Transverse colon (tissue), 3 donors: ENCODE measurements at regions not wholly inside any gene's neighbourhood (a gene's known extent, or its start where the extent isn't known, plus 50 kb on each side); places are given as distances from the start of the nearest gene placed in this dataset.

Experiments used
- EP300 ChIP-seq: sonication (generic); formaldehyde crosslinking; IDR thresholded peaks from one replicate; pipeline ENCODE4 v1.6.1; 2017; ENCODE audit warnings: antibody characterized with exemption, low read depth
- POLR2A ChIP-seq: fragments of 450-650 bp; IDR thresholded peaks from one replicate; pipeline ENCODE4 v1.6.1; 2016; ENCODE audit warnings: antibody characterized with exemption, mild to moderate bottlenecking, moderate library complexity
- TF ChIP-seq, protein P1 (sequence below), 5 experiments: fragments of 200-600 bp in 3 of 5; fragments of 450-650 bp in 2 of 5; sonication (generic) in 3 of 5; IDR thresholded peaks; 1 replicate in 2 of 5; 2 replicates in 3 of 5; pipeline ENCODE4 v1.5.1; 2016 to 2017; ENCODE audit warnings: antibody characterized with exemption in 5 of 5, inconsistent platforms in 3 of 5, mild to moderate bottlenecking in 2 of 5, moderate library complexity in 1 of 5

DNA sequence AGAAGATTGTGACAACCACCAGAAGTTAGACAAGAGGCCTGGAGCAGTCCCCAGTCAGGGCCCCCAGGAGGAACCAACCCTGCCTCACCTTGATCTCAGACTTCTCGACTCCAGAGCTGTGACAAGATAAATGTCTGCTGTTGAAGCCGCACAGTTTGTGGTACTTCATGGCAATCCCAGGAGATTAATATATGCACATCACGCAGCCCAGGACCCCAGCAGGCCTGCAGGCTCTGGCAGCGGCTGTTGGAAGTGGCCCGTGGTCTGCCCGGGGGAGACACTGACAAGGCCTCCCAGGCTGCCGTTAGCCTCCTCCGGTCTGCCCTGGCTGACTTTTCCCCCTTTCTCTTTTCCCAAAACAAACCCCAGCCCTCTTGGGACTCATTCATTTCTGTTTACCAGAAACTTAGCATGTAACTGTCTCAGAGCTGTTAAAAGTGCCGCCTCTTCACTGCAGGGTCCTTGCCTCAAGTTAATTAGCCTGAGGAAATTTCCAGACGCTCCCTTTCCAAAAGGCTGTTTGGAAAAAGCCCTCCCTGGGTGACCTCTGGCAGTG, 183.5 kb upstream of the LYSMD4 start:
- TF ChIP-seq, protein P1, sequence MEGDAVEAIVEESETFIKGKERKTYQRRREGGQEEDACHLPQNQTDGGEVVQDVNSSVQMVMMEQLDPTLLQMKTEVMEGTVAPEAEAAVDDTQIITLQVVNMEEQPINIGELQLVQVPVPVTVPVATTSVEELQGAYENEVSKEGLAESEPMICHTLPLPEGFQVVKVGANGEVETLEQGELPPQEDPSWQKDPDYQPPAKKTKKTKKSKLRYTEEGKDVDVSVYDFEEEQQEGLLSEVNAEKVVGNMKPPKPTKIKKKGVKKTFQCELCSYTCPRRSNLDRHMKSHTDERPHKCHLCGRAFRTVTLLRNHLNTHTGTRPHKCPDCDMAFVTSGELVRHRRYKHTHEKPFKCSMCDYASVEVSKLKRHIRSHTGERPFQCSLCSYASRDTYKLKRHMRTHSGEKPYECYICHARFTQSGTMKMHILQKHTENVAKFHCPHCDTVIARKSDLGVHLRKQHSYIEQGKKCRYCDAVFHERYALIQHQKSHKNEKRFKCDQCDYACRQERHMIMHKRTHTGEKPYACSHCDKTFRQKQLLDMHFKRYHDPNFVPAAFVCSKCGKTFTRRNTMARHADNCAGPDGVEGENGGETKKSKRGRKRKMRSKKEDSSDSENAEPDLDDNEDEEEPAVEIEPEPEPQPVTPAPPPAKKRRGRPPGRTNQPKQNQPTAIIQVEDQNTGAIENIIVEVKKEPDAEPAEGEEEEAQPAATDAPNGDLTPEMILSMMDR (IDR thresholded peaks at IDR 0.05), result no peak
- no peak for TF ChIP-seq EP300
- TF ChIP-seq POLR2A, result no peak
